ENCODE measurements at regions not wholly inside any gene's neighbourhood (a gene's known extent, or its start where the extent isn't known, plus 50 kb on each side); places are given as distances from the start of the nearest gene placed in this dataset.

- no peak for TF ChIP-seq E2F8 (IDR thresholded peaks at IDR 0.05; ENCODE audit: low read depth, partially characterized antibody)
- no peak for TF ChIP-seq SMAD5 (IDR thresholded peaks at IDR 0.05; ENCODE audit: low read depth)
- TF ChIP-seq SMC3 (IDR thresholded peaks at IDR 0.05; ENCODE audit: borderline replicate concordance, low read length): no peak
- no peak for TF ChIP-seq ZBTB40 (IDR thresholded peaks at IDR 0.05; ENCODE audit: borderline replicate concordance)
- no peak for TF ChIP-seq SRF (IDR thresholded peaks at IDR 0.05; ENCODE audit: low read depth in 2 of 2, low read length in 2 of 2)
Measured at GRCh38 chr10:124206616-124207015, 113.2 kb upstream of the CHST15 start (continued).

GRCh38 chr10:124205432-124205831 lies 112.0 kb upstream of the CHST15 start:
- intact Hi-C loops (cut with micrococcal nuclease; ENCODE audit: unreplicated experiment): no loop called here
- H4K20me1 ChIP-seq (ENCODE audit: control insufficient read depth, insufficient read depth): no peaks in the 10 kb centered on the region
- BruUV-seq (replicated peaks): no TSS peak
- RAD21 ChIA-PET (ENCODE audit: unreplicated experiment): interaction anchor here (1.0 kb wide), 1 partner anchor 58 kb away, joined by 3 read pairs; no protein-coding TSS in a partner anchor
- no peak overlapping the region for H3K27ac ChIP-seq (ENCODE audit: control insufficient read depth, insufficient read depth)
- no peaks in the 10 kb centered on the region for H3K36me3 ChIP-seq (ENCODE audit: control insufficient read depth in 2 of 2, insufficient read depth in 2 of 2, low read length in 1 of 2)
- no peak overlapping the region for H3K9ac ChIP-seq (ENCODE audit: control insufficient read depth, insufficient read depth, low read length)
- no peak overlapping the region for H3K4me2 ChIP-seq (ENCODE audit: control insufficient read depth, insufficient read depth)
- in situ Hi-C loops (cut with MboI): no loop called here
- ATAC-seq (no peak), DNase-seq (ENCODE audit: low read depth, low spot score) (no peak), FAIRE-seq (no peak)
- H3K79me2 ChIP-seq (ENCODE audit: control insufficient read depth, insufficient read depth, low read length): no peaks in the 10 kb centered on the region
- no peak overlapping the region for H2AFZ ChIP-seq (ENCODE audit: control insufficient read depth, low read depth, low read length)
- CTCF ChIA-PET: no interaction called here
- WGBS (ENCODE audit: insufficient coverage, insufficient replicate concordance, low lambda C conversion rate, missing lambda C conversion rate): 50% methylated on average over 1 of the region's 1 CpG
- no peaks in the 10 kb centered on the region; a peak in 1 of 4 replicates for H3K27me3 ChIP-seq (replicated peaks in 1 of 2; ENCODE audit: control insufficient read depth in 2 of 2, insufficient read depth in 2 of 2, low read length in 1 of 2)
- no peak overlapping the region for H3K4me3 ChIP-seq
- no peaks in the 10 kb centered on the region for H3K4me1 ChIP-seq (ENCODE audit: control insufficient read depth, insufficient read depth, low read length)
- SMC1A ChIA-PET (ENCODE audit: uncharacterized antibody, unreplicated experiment): interaction anchor here (2.9 kb wide), 1 partner anchor 27 kb away, joined by 6 read pairs; no protein-coding TSS in a partner anchor
- no peaks in the 10 kb centered on the region; the same call in 2 of the 3 replicates for H3K9me3 ChIP-seq (replicated peaks; ENCODE audit: control insufficient read depth, insufficient read depth, low read length)
- POLR2A ChIA-PET: interaction anchor here (0.5 kb wide), 1 partner anchor 1782 kb away, joined by 6 read pairs; no protein-coding TSS in a partner anchor
- TF ChIP-seq KAT2A (conservative IDR thresholded peaks at IDR 0.05; ENCODE audit: control insufficient read depth, low read depth, low read length) (no peak), PML (IDR thresholded peaks at IDR 0.05; ENCODE audit: low read length) (no peak), SMAD5 (IDR thresholded peaks at IDR 0.05; ENCODE audit: low read depth) (no peak), MEF2B (IDR thresholded peaks at IDR 0.05; ENCODE audit: partially characterized antibody, poor library complexity, severe bottlenecking) (no peak), ATF7 (IDR thresholded peaks at IDR 0.05; ENCODE audit: low read depth) (no peak), NR2F1 (conservative IDR thresholded peaks at IDR 0.05) (no peak), POLR2AphosphoS5 (IDR thresholded peaks at IDR 0.05; ENCODE audit: low read length) (no peak), E4F1 (IDR thresholded peaks at IDR 0.05; ENCODE audit: borderline replicate concordance, partially characterized antibody) (no peak)

Measured in GM12878 (cell line).